ENCODE measurements at regions not wholly inside any gene's neighbourhood (a gene's known extent, or its start where the extent isn't known, plus 50 kb on each side); places are given as distances from the start of the nearest gene placed in this dataset.

- ATAC-seq: no peak
- no peaks in the 10 kb centered on the region for H3K4me1 ChIP-seq
- no peak overlapping the region for H3K27ac ChIP-seq
These were observed 412.8 kb upstream of the SLIT2 start for GRCh38 chr4:19838858-19839257.

GRCh38 chr4:19835429-19835828 is 416.3 kb upstream of the SLIT2 start:
- DNase-seq: no peak
- Histone ChIP-seq H3K9me3 (no peaks in the 10 kb centered on the region), H3K4me3 (no peak overlapping the region), H3K4me1 (no peaks in the 10 kb centered on the region), H3K27me3 (ENCODE audit: low read depth) (no peaks in the 10 kb centered on the region), H3K36me3 (no peaks in the 10 kb centered on the region), H3K27ac (no peak overlapping the region)
- ATAC-seq: no peak
- TF ChIP-seq CTCF (IDR thresholded peaks at IDR 0.05): no peak
- intact Hi-C loops (cut with DNase I): no loop called here

More at GRCh38 chr4:19838858-19839257, 412.8 kb upstream of the SLIT2 start:
- Histone ChIP-seq H3K27me3 (ENCODE audit: low read depth) (no peaks in the 10 kb centered on the region), H3K36me3 (no peaks in the 10 kb centered on the region), H3K4me3 (no peak overlapping the region), H3K9me3 (no peaks in the 10 kb centered on the region)
- intact Hi-C loops (cut with DNase I): no loop called here
- no peak for TF ChIP-seq CTCF (IDR thresholded peaks at IDR 0.05)
- no peak for DNase-seq

GRCh38 chr4:19832411-19832810 is 419.3 kb upstream of the SLIT2 start:
- no peak for DNase-seq
- intact Hi-C loops (cut with DNase I): no loop called here

GRCh38 chr4:19831644-19832285 is 419.9 kb upstream of the SLIT2 start:
- ATAC-seq: no peak
- Histone ChIP-seq H3K9me3 (no peaks in the 10 kb centered on the region), H3K27me3 (ENCODE audit: low read depth) (no peaks in the 10 kb centered on the region), H3K27ac (no peak overlapping the region), H3K4me1 (no peaks in the 10 kb centered on the region), H3K36me3 (no peaks in the 10 kb centered on the region), H3K4me3 (no peak overlapping the region)
- intact Hi-C loops (cut with DNase I): no loop called here
- no peak for TF ChIP-seq CTCF (IDR thresholded peaks at IDR 0.05)
- DNase-seq: no peak

More at GRCh38 chr4:19832411-19832810, 419.3 kb upstream of the SLIT2 start:
- no peak overlapping the region for H3K4me3 ChIP-seq
- no peaks in the 10 kb centered on the region for H3K9me3 ChIP-seq
- no peak for ATAC-seq
- H3K27me3 ChIP-seq (ENCODE audit: low read depth): no peaks in the 10 kb centered on the region
- no peaks in the 10 kb centered on the region for H3K4me1 ChIP-seq
- TF ChIP-seq CTCF (IDR thresholded peaks at IDR 0.05): no peak
- H3K27ac ChIP-seq: no peak overlapping the region
- H3K36me3 ChIP-seq: no peaks in the 10 kb centered on the region

- TF ChIP-seq CTCF (IDR thresholded peaks at IDR 0.05): no peak
- Histone ChIP-seq H3K27ac (no peak overlapping the region), H3K9me3 (no peaks in the 10 kb centered on the region), H3K27me3 (ENCODE audit: low read depth) (no peaks in the 10 kb centered on the region), H3K4me3 (no peak overlapping the region), H3K4me1 (no peaks in the 10 kb centered on the region), H3K36me3 (no peaks in the 10 kb centered on the region)
- intact Hi-C loops (cut with DNase I): no loop called here
- ATAC-seq (no peak), DNase-seq (no peak)
These were observed 422.6 kb upstream of the SLIT2 start for GRCh38 chr4:19829101-19829500.

All from lower lobe of right lung (tissue), 2 donors.